HG03469 (cell line): ENCODE measurements at regions not wholly inside any gene's neighbourhood (a gene's known extent, or its start where the extent isn't known, plus 50 kb on each side); places are given as distances from the start of the nearest gene placed in this dataset.
"Not testable (repeated sequence)": the region's sequence is repeated elsewhere in the genome, so short reads cannot be mapped to it uniquely, and the experiment has no call there.

Source experiments
- ATAC-seq: cut with Tn5 transposase; IDR thresholded peaks from one replicate; pipeline ENCODE4 v1.9.1; 2021; ENCODE audit warnings: mild to moderate bottlenecking, moderate library complexity, moderate number of reproducible peaks; ENCODE audit not compliant: unreplicated experiment

DNA sequence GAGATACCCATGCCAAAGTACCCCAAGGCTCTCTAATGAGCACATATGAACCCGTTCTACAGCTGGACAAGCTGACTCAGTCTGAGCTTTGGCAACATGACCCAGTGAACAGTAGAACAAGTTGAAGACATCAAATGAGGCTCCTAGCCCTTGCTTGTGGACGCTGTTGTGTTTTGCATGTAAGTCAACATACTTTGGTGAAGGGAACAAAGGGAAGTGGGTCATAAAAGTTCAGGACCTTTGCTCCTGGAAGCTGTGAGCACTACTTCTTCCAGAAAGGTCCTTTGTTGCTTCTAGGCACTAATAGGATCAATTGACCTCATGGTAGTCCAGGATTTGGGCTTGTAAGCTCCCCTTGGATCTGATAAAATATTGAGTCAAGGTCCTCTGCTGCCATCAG, 613.5 kb upstream of the TBX3 start:
- no peak for ATAC-seq

GRCh38 chr12:115296613-115297198, 612.7 kb upstream of the TBX3 start:
- ATAC-seq, result no peak

GRCh38 chr12:115295886-115296285, 611.9 kb upstream of the TBX3 start:
- ATAC-seq, result no peak

DNA sequence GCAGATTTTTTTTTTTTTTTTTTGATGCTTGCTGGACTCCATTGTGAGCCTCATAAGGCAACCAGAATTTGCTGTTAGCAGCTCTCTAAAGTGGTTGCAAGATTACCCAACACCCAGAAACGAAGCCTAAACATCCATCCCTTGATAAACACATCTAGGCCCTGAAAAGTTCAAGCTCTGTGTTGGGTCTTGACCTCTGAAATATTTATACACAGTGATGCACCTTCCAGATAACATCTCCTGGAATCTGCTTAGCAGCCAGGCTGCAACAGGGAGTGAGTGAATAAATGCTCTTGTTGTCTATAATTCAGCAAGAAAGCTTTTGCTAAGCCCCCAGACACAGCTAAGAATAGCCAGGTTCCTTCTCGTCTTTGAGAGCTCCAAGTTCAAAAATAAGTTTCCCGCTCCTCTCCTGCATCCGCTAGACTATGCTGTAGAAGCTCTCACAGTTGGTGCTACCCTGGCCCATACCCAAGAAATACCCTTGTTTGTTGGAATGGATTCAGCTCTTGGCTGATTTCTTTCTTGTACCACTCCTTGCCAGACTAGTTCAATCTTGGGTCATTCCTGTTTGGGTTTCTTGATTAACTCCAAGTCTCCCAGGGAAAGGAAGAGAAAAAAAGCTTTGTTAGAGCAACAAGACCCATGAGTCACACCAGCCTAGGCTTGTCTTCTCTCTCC, 610.6 kb upstream of the TBX3 start:
- no peak for ATAC-seq

DNA sequence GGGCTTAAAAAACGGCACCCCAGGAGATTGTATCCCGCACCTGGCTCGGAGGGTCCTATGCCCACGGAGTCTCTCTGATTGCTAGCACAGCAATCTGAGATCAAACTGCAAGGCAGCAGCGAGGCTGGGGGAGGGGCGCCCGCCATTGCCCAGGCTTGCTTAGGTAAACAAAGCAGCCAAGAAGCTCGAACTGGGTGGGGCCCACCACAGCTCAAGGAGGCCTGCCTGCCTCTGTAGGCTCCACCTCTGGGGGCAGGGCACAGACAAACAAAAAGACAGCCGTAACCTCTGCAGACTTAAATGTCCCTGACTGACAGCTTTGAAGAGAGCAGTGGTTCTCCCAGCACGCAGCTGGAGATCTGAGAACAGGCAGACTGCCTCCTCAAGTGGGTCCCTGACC, 601.5 kb upstream of the TBX3 start:
- not testable (repeated sequence) for ATAC-seq

- ATAC-seq, result no peak
Measured at GRCh38 chr12:115273456-115273855, 589.5 kb upstream of the TBX3 start.

- ATAC-seq, result no peak
Measured at GRCh38 chr12:115268451-115268850, 584.5 kb upstream of the TBX3 start.

DNA sequence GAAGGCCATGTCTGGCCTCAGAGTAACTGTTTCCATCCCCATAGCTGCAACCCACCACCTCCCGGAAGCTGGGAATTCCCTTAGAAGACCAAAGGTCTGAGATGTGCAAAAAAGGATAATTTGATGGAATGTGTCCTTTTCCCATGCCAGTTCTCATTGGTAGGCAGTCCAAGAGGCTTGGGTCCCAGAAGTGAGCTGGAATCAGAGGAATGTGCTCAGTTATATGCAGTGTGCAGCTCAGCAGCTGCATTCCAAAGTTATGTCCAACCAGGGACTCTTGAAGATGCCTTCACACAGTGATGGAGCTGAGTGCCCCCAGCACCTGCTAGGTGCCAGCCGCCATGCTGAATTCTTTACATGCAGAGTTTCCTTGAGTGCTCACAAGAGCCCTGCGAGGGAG, 583.9 kb upstream of the TBX3 start:
- ATAC-seq, result no peak

GRCh38 chr12:115267464-115267863, 583.5 kb upstream of the TBX3 start:
- ATAC-seq, result no peak

GRCh38 chr12:115264605-115265004, 580.6 kb upstream of the TBX3 start:
- ATAC-seq, result no peak

DNA sequence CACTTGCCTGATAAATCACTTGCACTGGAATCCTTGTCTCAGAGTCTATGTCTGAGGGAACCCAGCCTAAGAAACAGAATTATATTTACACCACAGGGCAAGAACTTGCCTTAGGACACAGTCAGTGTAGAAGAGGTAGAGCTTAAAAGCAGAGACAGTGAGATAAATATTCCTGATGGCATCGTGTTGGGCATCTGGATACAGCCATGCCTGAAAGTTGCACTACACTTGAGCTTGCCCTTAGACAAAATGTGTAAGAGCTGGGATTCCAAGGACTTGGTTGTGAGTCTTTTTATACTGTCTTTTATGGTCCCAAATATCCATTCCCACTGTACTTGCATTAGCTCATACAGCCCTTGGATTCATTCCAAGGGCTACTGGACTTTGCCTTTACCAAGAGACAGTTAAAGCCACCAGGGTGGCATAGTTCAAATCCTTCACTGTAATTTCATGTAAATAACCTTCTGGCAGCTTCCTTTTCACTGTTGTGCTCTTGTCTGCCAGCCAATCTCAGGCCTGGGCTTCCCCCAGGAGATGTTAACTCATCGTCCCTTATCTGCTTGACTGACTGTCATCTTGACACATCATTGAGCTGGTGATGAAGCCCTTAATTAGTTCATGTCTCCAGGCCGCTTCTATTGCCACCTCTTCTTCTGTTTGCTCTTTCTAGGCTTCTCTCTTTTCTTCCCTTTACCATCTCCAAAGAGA, 577.9 kb upstream of the TBX3 start:
- ATAC-seq, result no peak

DNA sequence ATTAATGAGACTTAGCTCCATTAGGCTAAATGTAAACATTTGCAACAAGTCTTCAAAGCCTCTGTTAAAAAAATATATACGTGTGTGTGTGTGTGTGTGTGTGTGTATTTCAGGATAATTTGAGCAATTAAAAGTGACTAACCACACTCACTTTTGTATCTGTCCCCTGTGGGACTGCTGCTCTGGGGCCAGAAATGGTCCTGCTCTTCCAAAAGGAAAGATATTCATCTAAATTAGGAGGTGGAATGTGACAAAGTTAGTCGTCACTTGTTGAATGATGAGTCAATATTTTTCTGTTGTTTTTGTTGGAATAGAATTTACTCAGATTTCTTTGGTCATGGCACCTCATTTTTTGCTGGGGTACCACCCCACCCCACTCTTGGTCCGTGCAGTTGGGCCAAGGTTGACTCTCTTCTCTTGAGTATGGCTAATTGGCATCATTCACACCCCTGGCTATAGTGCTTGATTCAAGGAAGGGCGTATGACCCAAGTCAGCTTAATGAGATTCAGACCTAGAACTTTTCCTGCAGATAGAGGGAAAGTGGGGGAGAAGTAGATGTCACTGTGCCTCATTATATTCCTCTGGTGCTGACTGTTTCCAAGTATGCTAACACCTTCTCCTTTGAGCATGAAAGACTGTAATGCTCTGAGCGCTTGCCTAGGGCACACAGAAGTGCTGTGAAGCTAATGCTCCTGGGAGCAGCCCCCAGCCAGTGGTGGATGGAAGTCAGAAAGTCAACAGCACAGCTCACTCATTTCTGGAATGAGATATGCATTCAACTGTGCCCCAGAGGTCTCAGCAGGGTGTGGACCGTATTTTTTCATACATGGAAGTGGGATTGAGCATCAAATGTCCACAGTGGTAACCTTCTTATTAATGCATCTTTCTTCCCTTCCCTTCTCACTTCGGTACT, 577.0 kb upstream of the TBX3 start:
- no peak for ATAC-seq

DNA sequence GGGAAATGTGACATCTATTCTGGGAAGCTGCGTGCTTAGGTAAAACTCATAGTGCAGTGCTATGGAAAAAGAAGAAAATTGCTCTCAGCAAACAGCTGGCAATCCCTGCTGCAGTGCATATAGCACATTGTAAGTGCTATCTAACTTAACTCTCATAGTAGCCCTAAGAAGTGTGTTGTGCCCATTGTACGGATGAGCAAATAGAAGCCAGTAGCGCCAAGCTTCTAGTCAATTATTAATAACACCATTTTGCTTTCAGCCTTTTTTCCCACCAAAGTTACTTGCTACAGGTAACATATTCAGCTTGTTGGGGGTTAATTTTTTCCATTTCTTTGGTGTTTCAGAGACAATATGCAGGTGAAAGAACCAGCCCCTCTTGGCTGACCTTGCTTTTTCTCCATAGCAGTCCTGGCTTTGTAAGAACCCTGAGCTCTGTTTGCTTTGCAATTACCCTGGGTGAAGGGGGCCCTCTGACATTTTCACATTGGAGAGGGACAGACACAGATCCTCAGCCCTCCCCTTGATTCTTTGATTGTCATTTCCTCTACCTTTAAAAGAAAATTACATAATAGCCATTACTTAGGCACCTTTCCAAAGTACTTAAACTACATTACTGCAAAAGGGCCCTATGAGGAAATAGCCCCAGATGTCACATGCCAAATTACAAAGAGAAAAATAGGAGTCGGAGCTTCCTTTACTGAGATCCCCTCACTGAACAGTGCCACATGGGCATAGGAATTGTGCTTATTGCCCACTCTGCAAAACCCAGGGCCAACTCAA, 576.2 kb upstream of the TBX3 start:
- ATAC-seq, result no peak

GRCh38 chr12:115257791-115258190, 573.8 kb upstream of the TBX3 start:
- ATAC-seq, result no peak

GRCh38 chr12:115255962-115256361, 572.0 kb upstream of the TBX3 start:
- no peak for ATAC-seq

- ATAC-seq, result no peak
Measured at GRCh38 chr12:115255257-115255656, 571.3 kb upstream of the TBX3 start.

- no peak for ATAC-seq
Measured at GRCh38 chr12:115253049-115253448, 569.1 kb upstream of the TBX3 start.

DNA sequence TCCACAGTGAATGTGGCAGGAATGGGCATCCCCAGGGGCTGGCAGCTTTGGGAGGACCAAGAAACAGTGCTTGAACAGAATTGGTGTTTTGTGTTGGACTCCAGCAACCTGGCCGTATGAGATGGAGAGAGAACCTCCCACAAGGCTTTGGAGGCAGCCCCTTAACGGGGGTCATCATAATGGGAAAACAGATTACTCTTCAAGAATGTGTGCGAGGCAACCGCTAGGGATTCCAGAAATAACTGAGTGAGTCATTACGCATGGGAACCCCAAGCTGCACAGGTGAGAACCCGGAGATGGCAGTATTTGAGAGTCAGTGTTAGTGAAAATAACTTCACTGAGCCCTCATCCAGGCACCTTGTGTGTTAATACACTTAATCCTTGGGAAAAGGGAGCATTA, 567.8 kb upstream of the TBX3 start:
- ATAC-seq, result no peak

DNA sequence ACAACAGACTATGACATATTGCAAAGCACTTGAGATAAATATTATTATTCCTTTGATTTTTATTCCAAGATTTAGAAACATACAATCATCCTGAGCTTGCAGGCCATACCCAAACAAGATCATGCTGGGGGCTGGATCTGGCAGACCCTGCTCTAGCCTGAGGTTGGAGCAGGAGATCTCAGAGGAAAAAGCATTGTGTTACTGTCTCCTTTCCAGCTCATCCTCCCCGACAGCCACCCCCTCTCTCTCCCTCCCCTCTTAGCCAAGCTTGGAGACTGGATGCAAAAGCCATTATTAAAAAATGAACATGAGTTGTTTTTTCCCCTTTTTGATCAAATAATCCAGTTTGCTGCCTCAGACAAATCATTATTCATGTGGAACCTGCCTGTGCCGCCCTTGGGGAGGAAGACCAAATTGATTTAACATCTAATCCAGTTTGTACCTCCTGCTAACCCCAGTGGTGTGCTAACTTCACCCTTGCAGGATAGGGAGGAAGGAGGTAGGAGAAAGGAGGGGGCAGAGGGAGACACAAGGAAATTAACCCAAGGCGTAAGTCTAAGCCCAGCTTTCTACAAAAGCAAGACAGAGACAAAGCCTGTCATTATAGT, 565.8 kb upstream of the TBX3 start:
- no peak for ATAC-seq

DNA sequence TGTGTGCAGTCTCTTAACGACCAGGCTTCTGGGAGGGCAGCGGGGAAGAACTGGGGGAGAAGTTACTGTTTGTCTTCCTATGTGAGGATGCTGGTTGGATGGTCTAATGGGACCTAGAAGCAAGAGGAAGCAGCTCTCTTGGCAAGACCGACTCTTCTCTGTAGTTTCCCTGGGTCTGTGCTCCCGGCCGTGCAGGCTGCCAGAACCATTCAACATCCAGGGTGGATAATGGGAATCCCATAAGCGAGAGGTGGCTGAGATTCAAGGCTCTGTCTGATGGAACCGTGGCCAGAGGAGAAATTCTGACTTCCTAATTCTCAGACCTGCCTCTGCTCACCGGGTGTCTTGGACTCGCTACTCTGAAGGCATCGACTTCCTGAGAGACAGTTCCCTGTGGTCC, 561.0 kb upstream of the TBX3 start:
- ATAC-seq, result no peak
